Peyer's patch (tissue), 4 donors: ENCODE measurements at regions not wholly inside any gene's neighbourhood (a gene's known extent, or its start where the extent isn't known, plus 50 kb on each side); places are given as distances from the start of the nearest gene placed in this dataset.

Source experiments
- CTCF ChIP-seq, 6 experiments: fragments of 450-650 bp in 4 of 6; fragments of 200-600 bp in 2 of 6; sonication (generic) in 1 of 6; IDR thresholded peaks; one replicate each; pipeline ENCODE4 v1.5.1; 2017 to 2019; ENCODE audit warnings: antibody characterized with exemption in 6 of 6, mild to moderate bottlenecking in 3 of 6, moderate library complexity in 1 of 6
- POLR2A ChIP-seq, 2 donors: fragments of 450-650 bp; IDR thresholded peaks; one replicate each; pipeline ENCODE4 v1.5.1; 2017; ENCODE audit warnings: antibody characterized with exemption in 2 of 2, mild to moderate bottlenecking in 2 of 2, moderate library complexity in 2 of 2

- TF ChIP-seq CTCF (IDR thresholded peaks at IDR 0.05) (no peak), POLR2A (IDR thresholded peaks at IDR 0.05) (no peak)
Measured at GRCh38 chr5:87850843-87851242, 417.8 kb downstream of the TMEM161B start.
